Globus pallidus (tissue), 1 donor: ENCODE measurements at regions not wholly inside any gene's neighbourhood (a gene's known extent, or its start where the extent isn't known, plus 50 kb on each side); places are given as distances from the start of the nearest gene placed in this dataset.
A peak's percentile ranks its signal among the peaks of the same experiment; 100 is the strongest.

ENCODE experiments used
- DNase-seq: peaks from one replicate; pipeline ENCODE4 v3.0.0-alpha.2; 2015; ENCODE audit warnings: low spot score

DNA sequence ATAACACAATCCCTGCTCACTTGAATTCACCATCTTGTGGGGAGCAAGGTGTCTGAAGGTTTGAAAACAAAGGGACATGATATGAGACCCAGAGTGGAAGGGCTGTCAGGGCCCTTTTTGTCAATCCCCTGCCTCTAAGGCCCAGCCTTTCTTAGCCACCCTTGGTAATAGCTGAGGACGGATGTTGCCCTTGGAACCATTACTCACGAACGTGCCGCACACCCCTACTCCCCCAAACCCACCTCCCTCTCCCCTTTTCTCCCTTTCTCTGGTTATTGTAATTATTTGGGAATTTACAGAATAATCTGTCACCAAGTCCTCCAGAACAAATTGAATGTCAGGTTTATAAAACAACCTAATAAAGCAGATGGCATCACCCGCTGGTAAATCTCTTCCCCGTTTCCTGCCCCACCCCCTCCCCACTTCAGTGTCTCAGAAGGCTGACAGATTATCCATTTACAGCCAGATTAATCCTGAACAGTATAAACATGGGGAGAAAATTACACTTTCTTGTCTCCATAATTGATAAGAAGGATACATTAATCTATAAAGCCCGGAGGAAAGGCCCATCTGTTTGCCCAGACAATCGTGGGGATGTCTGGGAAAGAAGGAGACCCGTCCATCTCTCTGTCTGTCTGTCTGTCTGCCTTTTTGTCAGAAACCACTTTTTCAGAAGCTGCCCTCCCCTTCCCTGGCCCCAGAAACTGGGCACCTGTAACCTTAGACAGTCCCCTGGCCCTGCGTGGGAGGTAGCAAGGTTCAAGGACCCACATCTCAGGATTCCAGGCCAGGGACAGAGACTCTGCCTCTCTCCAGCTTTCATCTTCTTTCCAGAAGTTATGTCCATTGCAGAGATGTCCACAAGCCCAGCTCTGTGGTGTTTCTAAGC, 60.6 kb upstream of the CD34 start:
- DNase-seq = no peak

DNA sequence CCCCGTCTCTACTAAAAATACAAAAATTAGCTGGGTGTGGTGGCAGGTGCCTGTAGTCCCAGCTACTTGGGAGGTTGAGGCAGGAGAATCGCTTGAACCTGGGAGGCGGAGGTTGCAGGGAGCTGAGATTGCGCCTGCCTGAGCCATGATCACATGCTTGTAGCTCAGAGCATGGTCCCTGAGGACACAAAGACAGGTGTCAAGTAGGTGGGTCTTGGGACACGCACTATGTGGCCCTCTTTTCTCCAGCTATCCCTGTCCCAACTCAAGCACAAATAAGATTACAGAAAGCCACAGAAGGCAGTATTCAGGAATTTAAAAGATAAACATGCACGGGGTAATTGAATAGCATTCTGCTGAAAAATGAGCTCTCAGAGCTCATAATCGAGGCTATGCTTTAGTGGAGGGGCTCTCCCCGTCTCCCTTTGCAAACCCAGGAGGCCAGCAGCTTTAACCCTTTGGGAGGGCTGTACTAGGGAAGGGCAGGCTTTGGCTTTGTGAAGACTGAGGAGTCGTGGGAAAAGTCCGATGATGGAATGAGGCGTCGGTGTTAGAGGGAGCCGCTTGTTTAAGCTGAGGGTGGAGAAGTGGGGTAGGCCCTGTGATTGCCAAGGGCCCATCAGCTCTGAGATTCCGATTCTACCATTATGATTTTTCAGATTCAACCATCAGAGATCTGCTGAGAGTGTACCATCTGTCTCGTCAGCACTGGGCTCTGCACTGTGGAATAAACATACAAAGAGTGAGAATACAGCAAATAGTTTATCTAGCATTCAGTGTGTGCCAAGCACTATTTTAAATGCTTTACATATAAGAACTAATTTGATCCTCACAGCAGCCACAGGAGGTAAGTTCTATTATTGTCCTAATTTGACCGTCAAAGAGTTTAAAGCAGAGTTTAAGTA, 59.7 kb upstream of the CD34 start:
- DNase-seq = no peak

DNA sequence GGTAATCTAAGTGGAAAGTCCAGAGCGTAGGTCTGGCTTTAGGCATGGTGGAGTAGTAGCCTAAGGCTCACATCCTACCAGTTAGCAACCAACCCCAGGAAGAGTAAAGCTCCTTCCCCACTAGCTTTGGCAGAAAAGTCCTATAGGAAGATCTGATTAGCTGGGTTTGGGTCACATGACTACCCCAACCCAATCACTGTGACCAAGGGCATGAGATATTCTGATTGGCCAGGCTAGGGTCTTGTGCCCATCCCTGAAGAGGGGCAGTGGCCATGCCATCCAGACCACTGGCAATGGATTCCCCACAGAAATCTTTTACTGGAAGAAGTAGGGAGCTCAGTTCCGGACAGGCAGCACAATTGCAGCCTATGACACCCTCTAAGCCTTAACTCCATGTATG, 58.6 kb upstream of the CD34 start:
- DNase-seq = no peak

- no peak for DNase-seq
Observed at GRCh38 chr1:207968521-207969009, 57.6 kb upstream of the CD34 start.

DNA sequence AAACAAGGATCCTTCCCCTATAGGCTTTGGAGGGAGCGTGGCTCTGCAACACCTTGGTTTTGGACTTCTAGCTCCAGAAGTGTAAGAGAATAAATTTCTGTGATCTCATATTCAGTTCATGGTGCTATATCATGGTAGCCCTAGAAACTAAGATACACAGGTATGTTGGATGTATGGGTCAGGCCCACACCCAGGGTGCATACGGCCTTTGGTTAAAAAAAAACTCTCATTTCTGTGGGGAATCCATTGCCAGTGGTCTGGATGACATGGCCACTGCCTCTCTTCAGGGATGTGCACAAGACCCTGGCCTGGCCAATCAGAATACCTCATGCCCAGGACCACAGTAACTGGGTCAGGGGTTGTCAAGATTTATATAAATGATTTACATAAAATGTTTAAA, 56.8 kb upstream of the CD34 start:
- DNase-seq = no peak

DNA sequence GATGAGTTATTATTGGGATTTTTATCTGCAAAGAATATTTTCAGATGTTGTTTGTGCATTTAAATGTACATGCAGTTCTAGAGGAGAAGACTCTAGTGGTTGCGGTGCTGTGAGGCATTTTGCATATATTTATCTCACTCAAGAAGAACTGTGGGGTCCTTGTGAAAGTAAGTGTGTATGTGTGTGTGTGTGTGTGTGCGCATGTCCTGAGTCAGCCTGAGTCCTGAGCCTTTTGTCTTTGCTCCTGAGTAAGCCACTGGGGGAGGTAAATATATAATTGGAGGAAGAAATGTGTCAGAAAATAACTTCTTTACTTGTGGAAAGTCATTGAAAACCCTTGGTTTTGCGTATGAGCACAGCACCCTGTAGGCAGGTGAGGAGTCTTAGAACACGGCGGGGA, 55.6 kb upstream of the CD34 start:
- no peak for DNase-seq

GRCh38 chr1:207965392-207966387, 54.8 kb upstream of the CD34 start:
- DNase-seq = no peak

DNA sequence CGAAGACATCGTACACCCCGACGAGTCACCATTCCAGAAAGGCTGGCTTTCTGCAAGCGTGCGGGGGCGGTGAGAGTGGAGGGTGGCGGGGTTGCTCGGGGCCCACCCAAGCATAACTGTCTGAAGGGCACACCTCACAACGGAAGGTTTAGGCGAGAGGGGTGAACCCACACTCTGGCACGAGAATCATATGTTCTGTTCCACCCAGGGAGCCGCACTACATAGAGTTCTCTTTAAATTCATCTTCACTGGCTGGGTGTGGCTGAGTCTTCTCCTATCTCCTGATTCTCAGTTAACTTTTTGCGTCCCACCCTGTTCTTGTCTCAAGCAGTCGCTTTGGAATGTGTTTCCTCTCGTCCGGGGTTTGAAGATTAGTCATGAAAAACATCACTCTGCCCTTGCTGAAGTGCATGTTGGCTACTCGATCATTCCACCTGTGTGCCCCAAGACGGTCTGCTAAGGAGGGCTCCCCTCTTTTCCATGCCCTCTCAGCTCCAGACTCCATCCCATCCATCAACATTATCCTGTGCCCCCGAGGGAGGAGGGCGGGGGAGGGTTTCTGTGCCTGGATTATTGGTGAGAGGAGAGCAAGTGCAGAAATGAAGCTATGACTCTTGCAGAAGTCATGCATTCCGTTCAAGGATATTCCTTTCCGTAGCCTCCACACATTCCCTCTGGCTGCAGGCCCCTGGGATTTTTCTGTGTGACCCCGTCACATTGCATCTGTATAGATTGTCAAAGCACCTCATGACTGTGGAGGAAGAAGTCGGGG, 53.5 kb upstream of the CD34 start:
- DNase-seq = no peak

DNA sequence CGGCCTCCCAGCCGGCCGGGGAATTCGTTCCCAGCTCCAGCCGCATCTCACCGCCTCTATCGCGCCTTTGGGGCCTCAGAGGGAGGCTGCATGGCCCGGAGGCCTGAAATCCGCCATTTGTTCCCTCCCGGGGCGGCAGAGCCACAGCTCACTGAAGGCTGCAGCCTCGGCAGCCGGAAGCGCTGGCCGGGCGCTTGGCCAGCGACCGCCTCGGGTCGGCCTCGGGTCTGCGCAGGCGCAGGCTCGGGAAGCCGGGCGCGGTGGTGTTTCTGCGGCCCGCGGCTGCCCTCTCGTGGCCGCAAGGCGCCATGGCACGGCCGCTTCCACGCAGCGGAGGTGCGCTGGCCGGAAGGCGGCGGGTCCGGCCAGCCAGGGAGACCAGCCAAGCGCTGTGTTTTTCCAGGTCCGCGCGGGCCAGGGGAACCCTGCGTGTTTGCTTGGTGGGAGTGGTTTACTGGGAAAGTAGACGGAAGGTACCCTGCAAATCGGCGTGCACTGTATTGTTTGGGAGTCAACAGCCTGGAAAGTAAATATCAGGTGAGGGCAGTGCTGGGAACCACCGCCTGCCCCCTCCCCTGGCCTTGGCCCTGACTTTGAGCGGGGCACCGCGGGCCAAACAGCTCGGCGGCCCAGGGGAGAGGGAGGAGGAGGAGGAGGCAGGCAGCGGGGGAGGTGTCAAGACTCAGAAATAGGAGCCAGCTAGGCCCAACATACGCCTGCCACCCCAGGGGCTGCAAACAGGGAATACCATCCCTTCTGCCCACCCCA, 52.7 kb upstream of the CD34 start:
- DNase-seq = peak; percentile 81

DNA sequence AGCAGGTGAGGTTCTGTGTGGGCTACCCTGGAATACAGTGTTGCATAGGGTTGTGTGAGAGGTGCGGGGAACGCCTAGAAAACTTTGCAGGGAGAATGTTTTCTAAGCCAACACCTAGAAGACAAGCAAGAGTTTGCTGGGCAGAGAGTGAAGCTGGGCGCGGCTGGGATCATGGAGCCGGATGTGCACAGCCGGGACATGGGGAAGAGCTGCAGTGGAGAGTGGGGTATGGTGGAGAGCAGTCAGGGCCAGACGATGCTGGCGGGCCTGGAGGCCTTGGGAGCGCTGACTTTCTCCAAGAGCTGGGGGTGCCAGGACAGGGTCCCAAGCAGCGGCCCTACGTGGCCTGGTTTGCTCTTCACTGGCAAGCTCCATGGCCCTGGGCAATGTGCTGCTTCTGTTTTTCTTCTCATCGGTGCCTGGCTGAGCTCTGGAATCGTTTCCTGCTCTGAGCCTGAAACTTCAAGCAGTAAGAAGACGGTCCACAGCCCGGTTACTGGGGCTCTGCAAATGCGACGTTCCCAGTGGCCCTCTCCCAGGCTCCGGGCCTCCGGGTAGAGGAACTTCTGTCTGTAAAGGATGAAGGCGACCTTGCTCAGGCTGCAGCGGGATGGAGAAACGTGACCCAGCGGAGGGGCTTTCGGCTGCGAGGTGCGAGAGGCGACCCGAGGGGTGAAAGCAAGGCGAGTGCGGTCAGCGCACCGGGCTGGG, 51.9 kb upstream of the CD34 start:
- DNase-seq = peak; percentile 50
